ENCODE measurements at regions not wholly inside any gene's neighbourhood (a gene's known extent, or its start where the extent isn't known, plus 50 kb on each side); places are given as distances from the start of the nearest gene placed in this dataset.

DNA sequence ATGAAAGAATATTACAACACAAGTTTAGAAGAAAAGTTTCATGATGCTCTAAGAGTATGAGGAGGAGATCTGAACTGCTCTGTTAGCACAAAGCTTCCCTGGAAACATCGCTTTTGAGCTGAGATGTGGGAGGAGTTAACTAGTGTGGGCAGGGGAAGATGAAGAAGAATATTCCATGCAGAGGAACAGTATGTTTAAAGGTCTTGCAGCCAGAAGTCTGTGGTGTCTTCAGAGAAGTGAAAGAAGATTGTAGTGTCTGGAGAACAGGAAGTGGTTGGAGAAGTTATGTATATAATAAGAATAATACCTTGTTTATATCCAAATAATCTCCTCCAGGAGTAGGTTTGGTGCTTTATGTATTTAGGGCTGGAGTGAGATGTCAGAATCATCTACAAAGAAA, 406.7 kb downstream of the MAN2A1 start:
- TF ChIP-seq, protein P1, sequence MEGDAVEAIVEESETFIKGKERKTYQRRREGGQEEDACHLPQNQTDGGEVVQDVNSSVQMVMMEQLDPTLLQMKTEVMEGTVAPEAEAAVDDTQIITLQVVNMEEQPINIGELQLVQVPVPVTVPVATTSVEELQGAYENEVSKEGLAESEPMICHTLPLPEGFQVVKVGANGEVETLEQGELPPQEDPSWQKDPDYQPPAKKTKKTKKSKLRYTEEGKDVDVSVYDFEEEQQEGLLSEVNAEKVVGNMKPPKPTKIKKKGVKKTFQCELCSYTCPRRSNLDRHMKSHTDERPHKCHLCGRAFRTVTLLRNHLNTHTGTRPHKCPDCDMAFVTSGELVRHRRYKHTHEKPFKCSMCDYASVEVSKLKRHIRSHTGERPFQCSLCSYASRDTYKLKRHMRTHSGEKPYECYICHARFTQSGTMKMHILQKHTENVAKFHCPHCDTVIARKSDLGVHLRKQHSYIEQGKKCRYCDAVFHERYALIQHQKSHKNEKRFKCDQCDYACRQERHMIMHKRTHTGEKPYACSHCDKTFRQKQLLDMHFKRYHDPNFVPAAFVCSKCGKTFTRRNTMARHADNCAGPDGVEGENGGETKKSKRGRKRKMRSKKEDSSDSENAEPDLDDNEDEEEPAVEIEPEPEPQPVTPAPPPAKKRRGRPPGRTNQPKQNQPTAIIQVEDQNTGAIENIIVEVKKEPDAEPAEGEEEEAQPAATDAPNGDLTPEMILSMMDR (IDR thresholded peaks at IDR 0.05), result no peak
- TF ChIP-seq POLR2A (IDR thresholded peaks at IDR 0.05), result no peak
